Hematopoietic multipotent progenitor cell treated with erythropoietin and hydrocortisone succinate and interleukin-3 and kit ligand, for 15 days (in vitro differentiated cells): ENCODE measurements at regions not wholly inside any gene's neighbourhood (a gene's known extent, or its start where the extent isn't known, plus 50 kb on each side); places are given as distances from the start of the nearest gene placed in this dataset.

Source experiments
- DNase-seq: peaks from one replicate; pipeline ENCODE4 v3.0.0-alpha.2; 2015; ENCODE audit warnings: low spot score

- no peak for DNase-seq
These were observed 143.2 kb upstream of the ZNF507 start for GRCh38 chr19:32202244-32202643.

- no peak for DNase-seq
These were observed 142.2 kb upstream of the ZNF507 start for GRCh38 chr19:32203161-32203560.

GRCh38 chr19:32206065-32206464 is 139.3 kb upstream of the ZNF507 start:
- no peak for DNase-seq

- no peak for DNase-seq
These were observed 137.3 kb upstream of the ZNF507 start for GRCh38 chr19:32208060-32208459.

- DNase-seq = no peak
These were observed 126.0 kb upstream of the ZNF507 start for GRCh38 chr19:32219392-32219791.

- DNase-seq = no peak
These were observed 125.4 kb upstream of the ZNF507 start for GRCh38 chr19:32219881-32220472.

- DNase-seq = no peak
These were observed 124.5 kb upstream of the ZNF507 start for GRCh38 chr19:32220951-32221350.

- DNase-seq = no peak
These were observed 122.9 kb upstream of the ZNF507 start for GRCh38 chr19:32222556-32222955.

- DNase-seq = no peak
These were observed 122.3 kb upstream of the ZNF507 start for GRCh38 chr19:32223106-32223505.

- no peak for DNase-seq
These were observed 121.6 kb upstream of the ZNF507 start for GRCh38 chr19:32223595-32224370.

GRCh38 chr19:32224371-32225244 is 120.8 kb upstream of the ZNF507 start:
- peak; percentile 50 for DNase-seq

GRCh38 chr19:32227561-32228165 is 117.7 kb upstream of the ZNF507 start:
- DNase-seq = no peak

GRCh38 chr19:32230441-32230840 is 115.0 kb upstream of the ZNF507 start:
- DNase-seq = no peak

- DNase-seq = no peak
These were observed 114.4 kb upstream of the ZNF507 start for GRCh38 chr19:32231020-32231419.

GRCh38 chr19:32231691-32232090 is 113.7 kb upstream of the ZNF507 start:
- no peak for DNase-seq

GRCh38 chr19:32232449-32232848 is 113.0 kb upstream of the ZNF507 start:
- DNase-seq = no peak

GRCh38 chr19:32233091-32233490 is 112.3 kb upstream of the ZNF507 start:
- no peak for DNase-seq

- DNase-seq = no peak
These were observed 111.5 kb upstream of the ZNF507 start for GRCh38 chr19:32233885-32234284.

GRCh38 chr19:32234663-32235217 is 110.7 kb upstream of the ZNF507 start:
- no peak for DNase-seq

GRCh38 chr19:32238076-32238475 is 107.3 kb upstream of the ZNF507 start:
- no peak for DNase-seq

GRCh38 chr19:32240316-32240715 is 105.1 kb upstream of the ZNF507 start:
- DNase-seq = no peak

GRCh38 chr19:32241306-32241705 is 104.1 kb upstream of the ZNF507 start:
- no peak for DNase-seq
